Coronary artery (tissue), 2 donors: ENCODE measurements at regions not wholly inside any gene's neighbourhood (a gene's known extent, or its start where the extent isn't known, plus 50 kb on each side); places are given as distances from the start of the nearest gene placed in this dataset.

Source experiments
- DNase-seq: peaks from one replicate; pipeline ENCODE4 v3.0.0-alpha.2; 2017; ENCODE audit warnings: low spot score
- H3K27ac ChIP-seq, 2 donors: fragments of 200-600 bp; sonication (generic); one replicate each; pipeline ENCODE4 v1.5.1; 2016 to 2019
- H3K4me3 ChIP-seq: fragments of 200-600 bp; sonication (generic); 2 replicates; pipeline ENCODE4 v1.5.1; 2016; ENCODE audit warnings: mild to moderate bottlenecking, moderate library complexity
- CTCF ChIP-seq: fragments of 200-600 bp; sonication (generic); IDR thresholded peaks from one replicate; pipeline ENCODE4 v1.5.1; 2019; ENCODE audit warnings: antibody characterized with exemption

GRCh38 chr4:22637306-22637705 lies 55.4 kb upstream of the GBA3 start:
- TF ChIP-seq CTCF: no peak
- no peak for DNase-seq
- Histone ChIP-seq H3K27ac (no peak overlapping the region), H3K4me3 (no peak overlapping the region)
